Endothelial cell of umbilical vein (primary cell): ENCODE measurements at regions not wholly inside any gene's neighbourhood (a gene's known extent, or its start where the extent isn't known, plus 50 kb on each side); places are given as distances from the start of the nearest gene placed in this dataset.

ENCODE experiments used
- BruUV-seq: library from RNA; stranded (reverse); fragments of 400-500 nt; replicated peaks from 2 replicates; lab custom pipeline; 2021; lab: Mats Ljungman, UMichigan
- CTCF ChIA-PET: fragments of 300-600, 350-600 bp; sonication (Branson Sonifier 250); formaldehyde crosslinking; loops from one replicate; lab custom pipeline; 2021; ENCODE audit warnings: antibody characterized with exemption, inconsistent platforms; lab: Charles Lee
- POLR2A ChIA-PET: fragments of 300-600, 350-600 bp; sonication (Branson Sonifier 250); formaldehyde crosslinking; loops from one replicate; lab custom pipeline; 2021; ENCODE audit warnings: antibody characterized with exemption, inconsistent platforms; lab: Charles Lee
- DNase-seq: peaks from one replicate; pipeline ENCODE4 v3.0.0-alpha.2; 2011; ENCODE audit warnings: low read depth, low spot score
- FAIRE-seq: peaks from 2 replicates; lab custom pipeline; 2011; peaks lifted over from hg19 to GRCh38; lab: Jason Lieb, UNC
- H2AFZ ChIP-seq: 2 replicates; pipeline ENCODE4 v1.6.0; 2012; ENCODE audit warnings: low read depth, low read length, control low read depth, inconsistent platforms
- H3K27ac ChIP-seq: 2 replicates; pipeline ENCODE4 v1.5.1; 2011; ENCODE audit warnings: low read depth, mild to moderate bottlenecking, control low read depth, low read length, moderate library complexity; ENCODE audit not compliant: insufficient read depth
- H3K27me3 ChIP-seq, 2 experiments: 2 replicates each; pipeline versions ENCODE4 v1.6.0 to v1.6.1; 2011; ENCODE audit warnings: low read length in 2 of 2, mixed read lengths in 1 of 2; ENCODE audit not compliant: control insufficient read depth in 2 of 2, insufficient read depth in 2 of 2
- H3K36me3 ChIP-seq, 2 experiments: 2 replicates in 1 of 2; 3 replicates in 1 of 2; pipeline ENCODE4 v1.5.1; 2011; ENCODE audit warnings: low read length in 2 of 2, mild to moderate bottlenecking in 1 of 2, moderate library complexity in 1 of 2; ENCODE audit not compliant: control insufficient read depth in 2 of 2, insufficient read depth in 2 of 2; ENCODE audit errors: extremely low read depth in 1 of 2
- H3K4me1 ChIP-seq: 3 replicates; pipeline ENCODE4 v1.5.1; 2011; ENCODE audit warnings: mild to moderate bottlenecking, low read length; ENCODE audit not compliant: control insufficient read depth, insufficient read depth; ENCODE audit errors: extremely low read depth
- H3K4me2 ChIP-seq: 2 replicates; pipeline ENCODE4 v1.6.1; 2011; ENCODE audit warnings: low read length, control low read depth, mixed read lengths; ENCODE audit not compliant: insufficient read depth
- H3K4me3 ChIP-seq, 3 experiments: fragments of 200-600 bp in 1 of 3; sonication (generic), shearing (Covaris generic) in 1 of 3; replicated peaks in 1 of 3; 2 replicates each; pipeline ENCODE4 v1.5.1; 2011 to 2016; ENCODE audit warnings: control low read depth in 3 of 3, low read length in 3 of 3, mild to moderate bottlenecking in 2 of 3, inconsistent platforms in 1 of 3, low read depth in 1 of 3, moderate library complexity in 1 of 3; ENCODE audit not compliant: insufficient read depth in 1 of 3
- H3K79me2 ChIP-seq: 2 replicates; pipeline ENCODE4 v1.6.0; 2012; ENCODE audit warnings: low read length, inconsistent platforms; ENCODE audit not compliant: control insufficient read depth, insufficient read depth
- H3K9ac ChIP-seq: replicated peaks from 2 replicates; pipeline ENCODE3; 2011; ENCODE audit warnings: low read length, control low read depth; ENCODE audit not compliant: insufficient read depth; ENCODE audit errors: extremely low read depth
- H3K9me1 ChIP-seq: replicated peaks from 3 replicates; pipeline ENCODE4 v1.6.0; 2011; ENCODE audit warnings: mild to moderate bottlenecking, low read length; ENCODE audit not compliant: control insufficient read depth, insufficient read depth; ENCODE audit errors: extremely low read depth
- H3K9me3 ChIP-seq: replicated peaks from 2 replicates; pipeline ENCODE4 v1.5.1; 2012; ENCODE audit warnings: low read length, inconsistent platforms; ENCODE audit not compliant: control insufficient read depth, insufficient read depth
- H4K20me1 ChIP-seq: replicated peaks from 2 replicates; pipeline ENCODE3; 2011; ENCODE audit warnings: mild to moderate bottlenecking, low read length; ENCODE audit not compliant: control insufficient read depth, insufficient read depth; ENCODE audit errors: extremely low read depth
- EZH2 ChIP-seq: IDR thresholded peaks from 2 replicates; pipeline ENCODE4 v1.6.1; 2012; ENCODE audit warnings: borderline replicate concordance, low read depth, mild to moderate bottlenecking, moderate library complexity, low read length, inconsistent platforms; ENCODE audit not compliant: severe bottlenecking
- FOS ChIP-seq: IDR thresholded peaks from 2 replicates; pipeline ENCODE4 v1.6.1; 2011; ENCODE audit warnings: mild to moderate bottlenecking, low read length, moderate library complexity, borderline replicate concordance; ENCODE audit not compliant: insufficient read depth
- GATA2 ChIP-seq: IDR thresholded peaks from 2 replicates; pipeline ENCODE4 v1.7.0; 2011; ENCODE audit warnings: low read depth, mild to moderate bottlenecking, moderate library complexity, mixed read lengths, low read length; ENCODE audit not compliant: insufficient read length, insufficient read depth
- JUN ChIP-seq: IDR thresholded peaks from 2 replicates; pipeline ENCODE4 v1.6.1; 2011; ENCODE audit warnings: borderline replicate concordance, low read depth; ENCODE audit not compliant: insufficient read length, insufficient read depth
- MYC ChIP-seq: IDR thresholded peaks from one replicate; pipeline ENCODE4 v1.6.1; 2011; ENCODE audit warnings: mild to moderate bottlenecking, low read depth, low read length
- POLR2A ChIP-seq: IDR thresholded peaks from 2 replicates; pipeline ENCODE4 v1.6.1; 2012; ENCODE audit warnings: low read depth, mild to moderate bottlenecking, control low read depth, low read length
- POLR2AphosphoS5 ChIP-seq: IDR thresholded peaks from 2 replicates; pipeline ENCODE4 v1.6.1; 2012; ENCODE audit warnings: low read depth, mild to moderate bottlenecking, control low read depth, low read length, moderate library complexity; ENCODE audit not compliant: insufficient read depth
- dilution Hi-C: fragments of 300-500 bp; cut with MboI; formaldehyde crosslinking; loops from one replicate; pipeline ENCODE4 v1.15.0; 2019; ENCODE audit warnings: low sequenced_read_pairs; ENCODE audit not compliant: extremely low pct_ligation_motif_present
- intact Hi-C: fragments of 100-400 bp; cut with micrococcal nuclease; formaldehyde crosslinking; loops from one replicate; pipeline ENCODE4 v1.10.0; 2022
- TF ChIP-seq, protein P1 (sequence below), 2 donors: IDR thresholded peaks; 1 replicate in 1 of 2; 2 replicates in 1 of 2; pipeline ENCODE4 v1.5.1; 2011; ENCODE audit warnings: low read length in 2 of 2, mild to moderate bottlenecking in 2 of 2, moderate library complexity in 2 of 2, control low read depth in 1 of 2, inconsistent platforms in 1 of 2, low read depth in 1 of 2; ENCODE audit not compliant: insufficient read depth in 1 of 2; ENCODE audit errors: extremely low read depth in 1 of 2
- TF ChIP-seq, protein P2 (sequence below): IDR thresholded peaks from 2 replicates; pipeline ENCODE4 v1.6.1; 2011; ENCODE audit not compliant: insufficient read depth, insufficient read length

DNA sequence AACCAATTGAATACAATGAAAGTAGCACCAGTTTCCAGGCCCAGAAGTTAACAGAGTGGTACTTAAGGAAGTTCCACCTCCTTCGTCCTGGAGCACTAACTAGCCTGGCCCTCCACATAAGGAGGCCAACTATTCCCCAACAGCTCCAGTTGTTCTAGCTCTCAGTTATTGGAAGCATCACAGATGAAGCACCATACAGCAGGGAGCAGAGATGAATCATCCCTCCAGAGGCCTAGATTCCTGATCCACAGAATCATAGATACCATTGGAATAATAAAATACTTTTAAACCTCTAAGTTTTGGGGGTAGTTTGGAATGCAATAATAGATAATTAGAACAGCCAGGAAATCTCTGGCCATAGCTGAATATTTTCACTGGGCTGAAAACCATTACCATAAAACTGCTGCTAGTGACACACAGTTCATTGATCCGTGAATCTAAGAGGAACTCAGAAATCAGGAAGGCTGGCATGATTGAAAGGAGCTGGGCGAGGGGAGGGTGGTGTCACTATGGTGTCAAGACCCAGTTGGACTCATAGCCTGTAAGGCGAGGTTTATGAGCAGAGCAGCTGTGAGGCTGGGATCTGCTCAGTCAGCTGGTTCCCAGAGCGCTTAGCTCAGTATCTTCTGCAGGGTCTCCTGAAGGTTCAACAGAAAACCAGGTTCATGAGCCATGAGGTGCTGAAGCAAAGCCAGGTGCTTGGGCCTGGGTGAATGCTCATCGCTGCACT, 371.4 kb upstream of the TMTC1 start:
- no peak overlapping the region for H3K4me2 ChIP-seq
- H3K27ac ChIP-seq = no peak overlapping the region
- dilution Hi-C loops = no loop called here
- intact Hi-C loops = no loop called here
- DNase-seq (no peak), FAIRE-seq (no peak)
- no peak overlapping the region for H3K4me3 ChIP-seq
- ChIA-PET POLR2A (no interaction called here), CTCF (interaction anchor here (0.9 kb wide), 1 partner anchor 49 kb away, joined by 3 read pairs; no protein-coding TSS in a partner anchor)
- H3K79me2 ChIP-seq = no peaks in the 10 kb centered on the region
- TF ChIP-seq MYC (no peak), EZH2 (no peak), POLR2A (no peak), GATA2 (no peak), POLR2AphosphoS5 (no peak), FOS (no peak), JUN (no peak)
- TF ChIP-seq, protein P1, sequence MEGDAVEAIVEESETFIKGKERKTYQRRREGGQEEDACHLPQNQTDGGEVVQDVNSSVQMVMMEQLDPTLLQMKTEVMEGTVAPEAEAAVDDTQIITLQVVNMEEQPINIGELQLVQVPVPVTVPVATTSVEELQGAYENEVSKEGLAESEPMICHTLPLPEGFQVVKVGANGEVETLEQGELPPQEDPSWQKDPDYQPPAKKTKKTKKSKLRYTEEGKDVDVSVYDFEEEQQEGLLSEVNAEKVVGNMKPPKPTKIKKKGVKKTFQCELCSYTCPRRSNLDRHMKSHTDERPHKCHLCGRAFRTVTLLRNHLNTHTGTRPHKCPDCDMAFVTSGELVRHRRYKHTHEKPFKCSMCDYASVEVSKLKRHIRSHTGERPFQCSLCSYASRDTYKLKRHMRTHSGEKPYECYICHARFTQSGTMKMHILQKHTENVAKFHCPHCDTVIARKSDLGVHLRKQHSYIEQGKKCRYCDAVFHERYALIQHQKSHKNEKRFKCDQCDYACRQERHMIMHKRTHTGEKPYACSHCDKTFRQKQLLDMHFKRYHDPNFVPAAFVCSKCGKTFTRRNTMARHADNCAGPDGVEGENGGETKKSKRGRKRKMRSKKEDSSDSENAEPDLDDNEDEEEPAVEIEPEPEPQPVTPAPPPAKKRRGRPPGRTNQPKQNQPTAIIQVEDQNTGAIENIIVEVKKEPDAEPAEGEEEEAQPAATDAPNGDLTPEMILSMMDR (IDR thresholded peaks at IDR 0.05; ENCODE audit: extremely low read depth in 1 of 2, insufficient read depth in 1 of 2, low read depth in 1 of 2, low read length in 2 of 2) = no peak
- TF ChIP-seq, protein P2, sequence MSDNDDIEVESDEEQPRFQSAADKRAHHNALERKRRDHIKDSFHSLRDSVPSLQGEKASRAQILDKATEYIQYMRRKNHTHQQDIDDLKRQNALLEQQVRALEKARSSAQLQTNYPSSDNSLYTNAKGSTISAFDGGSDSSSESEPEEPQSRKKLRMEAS = no peak
- H2AFZ ChIP-seq = no peak overlapping the region
- no peaks in the 10 kb centered on the region for H3K36me3 ChIP-seq
- no peaks in the 10 kb centered on the region for H4K20me1 ChIP-seq
- no peaks in the 10 kb centered on the region for H3K27me3 ChIP-seq
- no peaks in the 10 kb centered on the region for H3K9me1 ChIP-seq
- H3K4me1 ChIP-seq = no peaks in the 10 kb centered on the region
- no TSS peak for BruUV-seq
- no peak overlapping the region for H3K9ac ChIP-seq
- H3K9me3 ChIP-seq = no peaks in the 10 kb centered on the region
